GM18507 (cell line): ENCODE measurements at regions not wholly inside any gene's neighbourhood (a gene's known extent, or its start where the extent isn't known, plus 50 kb on each side); places are given as distances from the start of the nearest gene placed in this dataset.

ENCODE experiments used
- DNase-seq: peaks from one replicate; pipeline ENCODE4 v3.0.0; 2011; ENCODE audit warnings: low read depth; ENCODE audit not compliant: insufficient read length; ENCODE audit errors: extremely low spot score
- FAIRE-seq: peaks from 2 replicates; lab custom pipeline; 2011; peaks lifted over from hg19 to GRCh38; lab: Jason Lieb, UNC

DNA sequence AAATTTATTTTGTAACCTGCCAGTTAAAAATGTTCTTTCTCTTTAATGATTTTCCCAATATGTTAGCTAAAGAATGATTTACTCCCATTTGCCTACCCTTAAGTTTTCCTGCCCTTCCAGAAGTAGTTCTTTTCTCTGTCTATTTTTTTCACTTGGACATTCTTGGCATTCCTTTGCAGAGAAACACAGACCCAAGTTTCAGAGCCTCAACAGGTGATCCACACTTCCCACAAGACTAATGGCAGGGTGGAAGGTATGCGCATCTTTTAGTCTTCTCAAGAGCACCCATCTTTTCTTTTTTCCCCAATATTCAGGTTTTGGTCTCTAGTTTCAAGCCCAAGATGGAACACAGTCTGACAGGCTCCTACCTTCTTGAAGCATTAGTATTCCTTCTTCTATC lies 420.7 kb downstream of the ADAMTS20 start:
- no peak for DNase-seq
- no peak for FAIRE-seq

DNA sequence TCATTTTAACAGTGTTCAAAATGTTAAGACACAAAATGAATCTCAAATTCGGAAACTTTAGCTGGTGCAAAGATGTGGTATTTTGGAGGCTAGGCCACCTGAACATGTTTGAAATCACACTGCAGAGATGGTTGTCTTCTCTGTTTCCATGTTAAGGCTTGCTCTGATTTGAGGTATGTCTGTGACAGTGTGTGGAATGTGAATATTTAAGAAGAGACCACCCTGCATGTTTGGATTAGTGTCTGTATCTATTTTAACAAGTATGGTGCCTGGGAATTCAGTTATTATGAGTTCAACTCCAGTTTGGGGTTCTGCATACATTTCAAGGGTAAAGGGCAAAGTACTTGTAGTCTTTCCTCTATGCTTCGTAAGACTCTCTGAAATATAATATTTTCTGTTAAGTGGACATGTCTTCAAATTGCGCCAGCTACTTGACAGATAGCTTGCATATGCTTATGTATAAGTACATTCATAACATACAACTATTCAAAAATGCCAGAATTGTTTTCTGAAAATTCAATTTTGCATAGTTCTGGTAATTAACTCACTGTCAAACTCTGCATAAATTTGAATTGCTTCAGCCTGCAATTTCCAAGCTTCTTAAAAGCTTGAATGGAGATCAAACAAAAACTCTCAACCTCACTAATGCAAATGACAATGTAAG lies 424.0 kb downstream of the ADAMTS20 start:
- no peak for FAIRE-seq

DNA sequence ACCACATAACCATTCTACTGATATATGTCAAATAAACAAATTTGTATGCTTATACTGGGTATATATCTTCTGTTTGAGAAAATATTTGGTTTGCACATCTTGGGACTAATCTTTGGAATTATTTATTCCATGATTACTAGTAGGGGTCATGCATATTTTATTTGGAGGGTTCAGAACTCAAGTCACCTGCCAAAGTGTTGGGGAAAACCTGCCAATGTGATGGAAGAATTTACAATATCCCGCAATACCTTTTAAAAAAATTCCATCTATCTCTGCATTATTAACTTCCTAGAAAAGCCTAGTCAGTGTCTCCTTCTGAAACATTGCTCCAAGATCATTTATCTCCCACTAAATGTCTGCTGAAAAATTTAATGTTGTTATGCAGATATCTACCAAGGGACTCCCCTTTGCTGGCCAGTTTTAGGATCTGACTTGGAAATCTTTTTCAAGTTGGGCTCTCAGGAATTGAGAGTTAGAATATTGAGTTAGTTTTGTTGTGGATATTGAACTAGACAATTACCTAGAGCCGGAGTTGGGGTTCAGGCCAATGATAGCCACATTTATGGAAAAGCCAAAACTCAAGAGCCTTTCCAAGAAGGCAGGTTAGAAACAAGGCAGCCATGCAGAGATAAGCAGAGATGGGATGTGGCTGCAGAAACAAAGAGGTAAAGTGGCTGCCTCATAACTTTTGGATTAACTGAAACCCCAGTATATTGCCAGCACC lies 425.2 kb downstream of the ADAMTS20 start:
- DNase-seq: no peak
- no peak for FAIRE-seq

More for the DNA sequence above, 424.0 kb downstream of the ADAMTS20 start:
- DNase-seq: no peak

DNA sequence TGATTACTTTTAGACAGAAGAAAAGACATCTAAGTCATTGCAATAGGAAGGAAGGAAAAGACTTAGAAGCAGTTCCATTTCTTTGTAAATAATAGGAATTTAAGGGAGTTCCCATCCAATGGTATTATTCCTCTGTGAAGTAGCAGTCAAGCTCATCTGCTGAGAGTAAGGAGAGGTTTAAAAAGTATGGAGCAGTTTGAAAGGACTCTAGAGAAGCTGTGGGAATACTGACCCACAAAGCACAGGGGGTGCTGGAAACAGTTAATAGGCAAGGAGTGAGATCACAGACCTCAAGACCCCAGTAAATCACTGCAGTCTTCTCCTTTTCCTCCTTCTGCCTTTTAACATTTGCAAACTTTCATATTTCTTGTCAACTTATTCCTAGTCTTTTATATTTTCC lies 428.5 kb downstream of the ADAMTS20 start:
- DNase-seq (no peak), FAIRE-seq (no peak)

DNA sequence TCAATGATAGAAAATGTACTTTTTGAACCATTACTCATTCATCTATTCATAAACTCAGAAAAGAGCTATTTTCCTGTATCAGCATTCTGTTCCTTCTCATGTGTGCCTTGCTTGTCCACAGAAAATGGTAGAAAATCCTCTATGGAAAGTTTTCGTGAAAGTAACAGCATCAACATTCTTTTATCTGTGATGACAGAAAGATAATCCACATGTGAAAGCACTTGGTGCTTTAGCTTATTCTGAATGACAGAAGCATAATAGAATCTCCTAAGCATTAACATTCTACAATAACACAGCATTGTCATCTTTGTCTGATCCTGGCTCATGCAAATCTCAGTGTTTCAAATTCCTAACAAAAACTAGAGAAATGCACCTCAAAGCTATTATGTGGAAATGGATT lies 431.9 kb downstream of the ADAMTS20 start:
- no peak for DNase-seq

DNA sequence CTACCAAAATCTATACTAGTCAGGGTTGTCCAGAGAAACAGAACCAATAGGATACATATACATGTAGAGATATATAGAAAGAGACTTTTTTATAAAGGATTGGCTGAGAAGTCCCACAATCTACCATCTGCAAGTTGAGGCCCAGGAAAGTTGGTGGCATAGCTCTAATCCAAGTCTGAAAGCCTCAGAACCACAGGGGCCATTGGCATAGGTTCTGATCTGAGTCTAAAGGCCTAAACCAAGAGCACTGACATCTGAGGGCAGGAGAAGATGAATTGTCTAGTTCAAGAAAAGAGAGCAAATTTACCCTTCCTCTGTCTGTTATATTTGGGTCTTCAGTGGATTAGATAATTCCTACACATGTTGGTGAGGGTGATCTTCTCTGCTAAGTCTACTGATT lies 433.1 kb downstream of the ADAMTS20 start:
- FAIRE-seq (no peak), DNase-seq (no peak)

More for the DNA sequence above, 431.9 kb downstream of the ADAMTS20 start:
- FAIRE-seq: no peak

DNA sequence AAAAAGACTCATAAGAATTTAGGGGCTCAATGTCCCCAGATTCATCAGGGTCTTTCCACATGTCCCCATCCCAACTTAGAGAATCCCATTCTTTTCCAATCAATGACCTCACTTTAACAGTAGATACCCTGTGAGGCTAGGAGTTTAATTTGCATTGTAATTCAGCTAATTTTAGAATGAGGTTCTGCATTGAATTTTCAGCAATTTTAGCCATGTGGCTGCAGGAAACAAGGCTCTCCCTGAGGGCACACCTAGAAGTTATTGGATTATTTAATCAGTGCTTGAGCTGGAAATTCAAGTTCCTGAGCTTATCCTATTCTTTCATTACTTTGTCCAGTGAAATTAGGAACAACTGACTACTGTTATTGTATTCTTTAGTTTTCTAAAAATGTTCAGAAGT lies 433.8 kb downstream of the ADAMTS20 start:
- DNase-seq: no peak
- no peak for FAIRE-seq

DNA sequence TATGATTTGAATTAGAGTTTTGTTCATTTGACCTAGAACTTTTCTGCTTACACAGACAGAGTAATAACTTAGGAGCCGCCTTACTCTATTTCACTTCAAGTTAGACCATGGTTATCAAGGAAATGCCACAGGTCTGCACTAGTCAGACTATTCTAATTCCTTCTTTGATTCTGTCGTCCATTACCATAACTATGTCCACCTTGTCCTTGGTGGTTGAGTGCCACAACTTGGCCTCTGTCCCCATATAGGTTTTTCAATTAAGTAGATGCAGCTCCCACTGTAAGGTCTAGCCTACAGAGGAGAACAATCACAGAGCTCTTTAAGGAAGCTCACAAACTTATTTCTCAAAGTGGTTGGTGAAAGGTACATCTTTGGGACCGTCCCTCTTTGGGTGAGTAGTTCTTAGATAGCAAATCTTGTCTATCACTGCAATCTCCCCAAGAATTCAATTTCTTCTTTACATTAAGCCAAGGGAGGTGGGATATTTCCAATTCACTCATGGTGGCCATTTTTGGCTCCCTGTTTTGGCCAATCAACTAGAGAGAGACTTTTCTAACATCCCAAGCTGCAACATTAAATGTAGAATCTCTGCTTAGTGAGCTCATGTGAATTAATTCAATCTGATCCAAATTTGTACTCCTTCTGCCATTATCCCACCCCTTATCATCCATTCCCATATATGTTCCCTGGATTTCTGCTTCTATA lies 434.6 kb downstream of the ADAMTS20 start:
- FAIRE-seq (no peak), DNase-seq (no peak)

DNA sequence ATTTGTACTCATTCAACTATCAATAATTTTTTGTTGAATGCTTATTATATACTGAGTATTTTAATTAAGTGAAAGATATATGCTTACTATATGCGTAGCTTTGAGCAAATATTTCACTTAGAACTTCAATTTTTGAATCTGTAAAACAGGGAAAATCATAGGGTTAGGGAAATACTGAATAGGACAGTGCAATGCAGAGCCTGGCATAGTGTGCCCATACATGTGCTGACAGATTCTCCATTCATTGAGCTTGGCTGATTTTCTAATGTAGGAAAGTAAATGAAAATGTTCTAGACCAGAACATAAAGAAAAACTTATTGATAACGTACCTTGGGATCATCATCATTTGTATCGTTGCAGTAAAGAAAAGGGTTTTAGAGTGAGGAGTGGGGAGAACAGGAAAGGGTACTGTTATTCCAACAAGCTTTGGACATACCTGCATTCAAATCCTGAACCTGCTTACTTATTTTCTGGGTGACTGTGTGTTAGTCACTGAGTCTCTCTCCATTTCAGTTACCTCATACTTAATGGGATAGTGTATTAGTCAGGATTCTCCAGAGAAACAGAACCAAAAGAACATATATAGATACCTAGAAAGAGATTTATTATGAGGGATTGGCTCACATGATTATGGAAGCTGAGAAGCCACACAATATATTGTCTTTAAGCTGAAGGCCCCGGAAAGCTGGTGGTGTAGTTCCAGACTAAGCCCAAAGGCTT lies 436.4 kb downstream of the ADAMTS20 start:
- FAIRE-seq (no peak), DNase-seq (no peak)

DNA sequence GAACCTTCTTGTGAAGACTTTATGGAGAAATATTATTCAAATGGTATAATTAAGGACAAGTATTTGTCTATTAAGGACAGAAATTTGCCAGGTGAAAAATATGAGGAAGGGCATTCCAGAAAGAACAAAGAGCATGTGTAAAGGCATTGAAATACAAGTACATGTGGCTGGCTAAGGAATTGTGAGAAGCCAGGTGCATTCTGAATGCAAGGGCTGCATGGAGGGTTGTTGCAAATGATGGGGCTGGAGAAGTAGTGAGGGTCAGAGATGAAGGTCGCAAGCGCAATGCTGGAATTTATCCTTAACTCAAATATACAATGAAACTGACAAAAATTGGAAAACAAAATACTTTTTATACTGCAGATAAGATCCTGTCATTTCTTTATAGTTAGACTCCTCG lies 437.7 kb downstream of the ADAMTS20 start:
- FAIRE-seq (no peak), DNase-seq (no peak)

DNA sequence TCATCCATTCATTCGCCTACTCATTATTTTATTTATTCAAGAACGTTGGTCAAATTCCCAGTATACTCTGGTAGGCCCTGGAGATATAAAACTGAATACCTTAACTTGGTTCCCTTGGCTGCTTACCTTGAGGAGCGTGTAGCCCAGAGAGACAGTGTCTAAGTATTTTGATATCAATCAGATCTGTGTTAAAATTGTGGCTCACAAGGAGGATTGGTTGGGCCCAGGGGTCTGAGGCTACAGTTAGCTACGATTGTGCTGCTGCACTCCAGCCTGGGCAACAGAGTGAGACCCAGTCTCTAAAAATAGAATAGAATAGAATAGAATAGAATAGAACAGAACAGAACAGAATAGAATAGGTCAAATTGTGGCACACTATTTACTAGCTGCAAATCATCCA lies 438.4 kb downstream of the ADAMTS20 start:
- no peak for FAIRE-seq

DNA sequence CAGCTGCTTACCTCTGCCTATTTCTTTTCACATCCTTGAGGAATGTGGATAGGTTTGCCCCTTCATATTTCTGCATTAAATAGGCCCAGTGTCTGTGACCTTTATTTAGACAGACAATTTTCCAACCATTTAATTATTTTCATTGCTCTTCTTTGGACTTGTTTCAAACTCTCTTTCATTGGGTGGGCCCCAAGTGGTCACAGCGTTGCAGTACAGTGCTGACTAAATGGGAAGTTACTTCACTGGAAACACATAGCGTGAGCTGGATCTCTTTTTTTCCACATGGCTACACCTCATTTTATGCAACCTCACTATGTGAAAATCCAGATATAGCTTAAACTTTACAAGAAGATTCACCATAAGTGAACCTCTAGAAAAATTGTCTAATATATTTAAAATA lies 438.9 kb downstream of the ADAMTS20 start:
- FAIRE-seq (no peak), DNase-seq (no peak)

More for the DNA sequence above, 438.4 kb downstream of the ADAMTS20 start:
- DNase-seq: no peak

DNA sequence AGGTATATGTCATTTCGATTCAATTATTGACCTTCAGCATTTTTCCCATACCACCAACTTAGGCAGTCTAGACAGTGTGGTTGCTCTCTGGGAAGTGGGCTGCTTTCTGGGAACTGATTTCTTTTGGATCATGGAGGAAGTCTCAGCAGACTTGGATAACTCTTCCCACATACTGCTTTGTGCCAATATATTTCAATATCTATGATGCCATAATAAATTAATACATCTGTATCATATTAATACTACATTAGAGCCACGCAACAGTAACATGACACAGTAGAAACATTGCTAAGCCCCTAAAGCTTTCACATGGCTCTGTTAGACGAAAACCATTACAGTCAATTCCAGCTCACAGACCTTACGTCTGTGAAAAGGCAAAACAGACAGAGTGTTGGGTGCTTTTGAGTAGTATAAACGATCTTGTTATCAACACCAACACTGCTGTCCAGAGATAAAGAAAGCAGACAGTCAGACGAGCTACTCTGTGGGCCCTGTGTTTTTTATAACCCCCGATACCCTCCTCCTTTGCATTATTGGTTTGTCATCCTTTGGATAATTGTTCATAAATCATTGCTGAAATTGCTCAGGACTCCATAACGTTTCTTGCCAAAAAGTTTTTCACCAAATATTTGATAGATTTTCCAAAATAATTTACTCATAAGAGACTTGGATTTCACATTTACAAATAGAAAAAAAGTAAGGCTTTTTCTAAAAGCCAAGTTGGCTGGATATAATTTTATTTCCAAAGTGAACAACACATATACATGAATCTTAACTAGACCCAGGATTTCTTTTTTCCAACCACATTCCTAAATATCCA lies 439.7 kb downstream of the ADAMTS20 start:
- DNase-seq (no peak), FAIRE-seq (no peak)

DNA sequence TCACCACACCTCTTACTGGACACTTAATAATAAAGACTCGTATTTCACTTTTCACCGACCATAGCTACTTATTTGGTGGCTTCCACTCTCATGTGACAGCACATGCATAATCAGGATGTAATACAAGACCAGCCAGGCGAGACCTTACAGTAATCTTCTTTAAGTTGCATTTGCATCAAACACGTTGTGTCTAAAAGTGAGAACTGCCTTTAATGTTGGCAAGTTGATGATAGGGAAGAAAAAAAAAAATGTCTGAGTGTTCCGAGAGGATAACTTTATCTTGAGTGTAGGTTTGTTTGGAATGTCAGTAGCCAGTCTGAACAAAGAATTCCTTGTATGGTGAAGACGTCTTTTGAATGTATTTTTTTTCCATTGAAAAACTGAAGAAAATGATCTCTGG lies 440.4 kb downstream of the ADAMTS20 start:
- no peak for FAIRE-seq
- no peak for DNase-seq

DNA sequence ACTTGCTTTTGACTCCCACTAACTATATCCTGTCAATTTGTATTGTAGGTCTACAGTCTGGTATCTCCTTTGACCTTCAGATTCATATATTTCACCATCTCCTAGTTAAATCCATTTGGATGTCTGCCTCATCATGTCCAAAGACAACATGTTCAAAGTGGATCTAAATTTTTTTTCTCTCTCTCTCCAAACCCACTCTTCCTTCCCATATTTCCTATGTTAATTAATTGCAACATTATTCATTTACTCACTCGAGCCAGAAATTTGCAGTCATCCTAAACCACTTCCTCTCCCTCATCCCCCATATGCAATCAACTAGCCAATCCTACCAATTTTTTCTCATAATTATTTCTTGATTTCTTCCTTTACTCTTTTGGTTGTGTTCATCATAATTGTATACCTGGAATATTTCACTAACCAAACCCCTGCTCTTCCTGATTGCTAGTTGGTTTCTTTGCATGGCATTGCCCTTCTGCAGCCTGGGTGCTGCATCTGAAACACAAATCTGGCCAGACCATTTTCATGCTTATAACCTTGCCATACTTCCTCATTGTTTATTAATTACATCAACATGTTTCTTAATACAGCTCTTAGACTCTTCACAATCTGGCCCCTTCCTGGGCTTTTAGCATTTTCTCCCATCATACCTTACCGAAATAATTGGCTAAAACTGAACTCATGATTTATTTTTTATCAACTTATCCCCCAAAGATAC lies 442.2 kb downstream of the ADAMTS20 start:
- FAIRE-seq: no peak
- no peak for DNase-seq

DNA sequence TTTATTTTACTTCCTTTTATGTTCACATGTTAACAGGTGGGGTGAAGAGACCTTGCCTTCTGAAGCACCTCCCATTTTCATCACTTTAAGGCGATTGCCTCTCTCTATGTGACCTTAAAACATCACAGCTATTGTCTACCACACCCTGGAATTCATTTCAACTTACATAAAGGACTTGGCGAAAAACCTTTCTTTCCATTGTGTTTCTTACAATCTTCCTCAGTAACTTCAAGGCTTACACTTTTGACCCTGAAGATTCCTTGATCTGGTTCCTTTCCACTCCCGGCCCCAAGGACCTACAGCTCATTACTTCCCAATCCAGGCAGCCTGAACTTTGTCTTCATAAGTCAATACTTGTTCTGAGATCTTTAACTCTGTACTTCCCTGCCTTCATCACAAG lies 443.3 kb downstream of the ADAMTS20 start:
- FAIRE-seq: no peak

DNA sequence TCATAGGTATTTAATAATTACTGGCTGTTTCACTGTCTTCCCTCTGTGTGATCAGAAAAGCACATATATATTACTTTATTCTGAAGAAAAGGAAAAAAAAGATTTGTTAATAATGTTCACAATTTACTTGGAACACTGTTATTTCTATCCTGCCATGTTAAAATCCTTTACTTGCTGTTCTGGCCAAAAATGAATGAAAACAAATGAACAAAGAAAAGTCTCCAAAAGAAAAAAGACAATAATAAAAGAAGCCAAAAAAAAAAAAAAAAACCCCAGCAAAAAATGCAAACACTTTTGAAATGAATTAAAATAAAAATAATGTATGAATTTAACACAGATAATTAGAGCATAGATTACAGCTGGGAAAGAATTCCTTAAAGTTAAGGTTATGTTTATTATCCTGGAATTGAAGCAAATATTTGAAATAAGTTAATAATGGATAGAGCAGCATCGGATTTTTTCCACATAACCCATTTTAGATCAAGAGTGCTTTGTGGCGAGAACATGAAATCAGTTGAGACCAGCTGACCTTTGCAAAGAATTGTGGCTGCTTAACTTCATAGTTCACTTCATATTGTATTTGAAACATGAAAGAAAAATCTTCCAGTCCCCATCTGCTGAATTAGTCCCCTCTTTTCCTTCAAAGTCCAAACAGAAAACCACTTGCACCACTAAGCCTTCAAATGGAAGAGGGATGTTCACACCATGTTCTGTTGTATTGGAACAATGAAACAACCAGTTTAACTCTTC lies 444.8 kb downstream of the ADAMTS20 start:
- FAIRE-seq (no peak), DNase-seq (no peak)

More for the DNA sequence above, 443.3 kb downstream of the ADAMTS20 start:
- no peak for DNase-seq

DNA sequence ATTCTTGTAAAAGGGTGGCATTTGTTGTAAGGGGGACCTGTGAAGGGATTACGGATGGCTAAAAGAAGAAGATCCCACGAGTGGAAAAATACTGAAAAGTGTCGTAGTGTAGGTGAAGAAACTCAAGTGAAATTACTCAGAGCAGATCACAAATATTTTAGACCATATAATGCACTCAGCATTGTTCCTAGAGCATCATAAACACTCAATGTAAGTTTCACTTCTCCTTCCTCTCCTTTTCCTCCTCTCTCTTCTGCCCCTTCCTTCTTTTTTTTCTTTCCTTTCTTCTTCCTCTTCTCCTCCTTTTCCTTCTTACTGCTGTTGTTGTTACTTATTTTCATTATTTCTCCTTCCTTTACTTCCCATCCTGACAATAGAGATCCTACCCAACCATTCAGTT lies 445.6 kb downstream of the ADAMTS20 start:
- DNase-seq (no peak), FAIRE-seq (no peak)
